ENCODE measurements at regions not wholly inside any gene's neighbourhood (a gene's known extent, or its start where the extent isn't known, plus 50 kb on each side); places are given as distances from the start of the nearest gene placed in this dataset.

- no peak for TF ChIP-seq CTCF (IDR thresholded peaks at IDR 0.05; ENCODE audit: low read depth, low read length, missing control alignments)
- no peak for DNase-seq (ENCODE audit: low read depth)
Measured at GRCh38 chr6:130585587-130585986, 219.8 kb downstream of the TMEM200A start.

GRCh38 chr6:130587778-130588520 is 222.1 kb downstream of the TMEM200A start:
- H3K4me3 ChIP-seq (ENCODE audit: low read depth, low read length): no peak overlapping the region
- no peak for DNase-seq (ENCODE audit: low read depth)

More at GRCh38 chr6:130585587-130585986, 219.8 kb downstream of the TMEM200A start:
- no peak overlapping the region for H3K4me3 ChIP-seq (ENCODE audit: low read depth, low read length)

GRCh38 chr6:130593200-130593599 is 227.4 kb downstream of the TMEM200A start:
- DNase-seq (ENCODE audit: low read depth): no peak
- TF ChIP-seq CTCF (IDR thresholded peaks at IDR 0.05; ENCODE audit: low read depth, low read length, missing control alignments): no peak
- H3K4me3 ChIP-seq (ENCODE audit: low read depth, low read length): no peak overlapping the region

More at GRCh38 chr6:130587778-130588520, 222.1 kb downstream of the TMEM200A start:
- no peak for TF ChIP-seq CTCF (IDR thresholded peaks at IDR 0.05; ENCODE audit: low read depth, low read length, missing control alignments)

GRCh38 chr6:130593948-130594347 is 228.1 kb downstream of the TMEM200A start:
- no peak overlapping the region for H3K4me3 ChIP-seq (ENCODE audit: low read depth, low read length)
- no peak for TF ChIP-seq CTCF (IDR thresholded peaks at IDR 0.05; ENCODE audit: low read depth, low read length, missing control alignments)
- DNase-seq (ENCODE audit: low read depth): no peak

GRCh38 chr6:130598021-130598989 is 228.9 kb upstream of the SMLR1 start:
- DNase-seq (ENCODE audit: low read depth): no peak
- H3K4me3 ChIP-seq (ENCODE audit: low read depth, low read length): no peak overlapping the region
- TF ChIP-seq CTCF (IDR thresholded peaks at IDR 0.05; ENCODE audit: low read depth, low read length, missing control alignments): no peak

- DNase-seq (ENCODE audit: low read depth): no peak
- TF ChIP-seq CTCF (IDR thresholded peaks at IDR 0.05; ENCODE audit: low read depth, low read length, missing control alignments): no peak
- H3K4me3 ChIP-seq (ENCODE audit: low read depth, low read length): no peak overlapping the region
Measured at GRCh38 chr6:130600880-130601341, 226.3 kb upstream of the SMLR1 start.
